HG03432 (cell line): ENCODE measurements at regions not wholly inside any gene's neighbourhood (a gene's known extent, or its start where the extent isn't known, plus 50 kb on each side); places are given as distances from the start of the nearest gene placed in this dataset.

ENCODE experiments used
- ATAC-seq: cut with Tn5 transposase; IDR thresholded peaks from one replicate; pipeline ENCODE4 v1.9.1; 2021; ENCODE audit warnings: mild to moderate bottlenecking, moderate library complexity; ENCODE audit not compliant: unreplicated experiment

- no peak for ATAC-seq
These were observed 229.0 kb upstream of the LCORL start for GRCh38 chr4:18250564-18250963.

- ATAC-seq = no peak
These were observed 227.1 kb upstream of the LCORL start for GRCh38 chr4:18248611-18249010.

- ATAC-seq = no peak
These were observed 225.6 kb upstream of the LCORL start for GRCh38 chr4:18247189-18247588.

DNA sequence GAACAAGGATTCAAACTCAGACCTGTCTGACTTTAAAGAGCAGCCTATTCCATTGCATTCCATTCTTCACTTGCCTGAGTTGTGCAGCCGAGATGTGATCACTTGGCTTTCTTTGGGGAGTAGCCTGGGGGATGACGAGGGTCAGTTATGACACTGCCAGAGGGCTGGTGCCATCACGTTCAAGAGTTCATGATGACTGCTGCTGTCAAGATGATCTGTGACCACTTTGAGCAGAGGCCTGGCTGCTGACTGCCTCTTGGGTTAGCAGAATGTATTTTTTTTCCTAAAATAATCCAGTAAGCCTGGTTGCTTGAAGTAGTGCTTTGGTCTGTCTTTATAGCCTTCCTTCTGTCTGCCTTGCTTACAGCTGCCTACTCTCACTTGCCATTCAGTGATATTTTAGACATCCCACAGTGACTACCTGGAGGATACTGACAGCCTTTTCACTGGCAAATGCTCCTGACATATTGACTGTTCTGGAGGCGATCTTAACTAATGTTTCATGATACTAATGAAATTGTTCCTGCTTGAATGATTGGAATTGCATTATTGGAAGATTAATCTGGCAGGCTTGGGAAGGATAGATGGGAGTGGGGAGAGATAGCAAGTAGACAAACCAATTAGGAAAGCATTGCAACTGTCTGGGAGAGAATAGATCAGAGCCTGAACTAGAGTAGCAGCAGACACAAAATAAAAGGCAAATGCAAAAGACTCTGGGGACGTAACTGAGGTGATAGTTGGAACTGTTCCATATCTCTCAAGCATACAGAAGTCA lies 221.6 kb upstream of the LCORL start:
- ATAC-seq = no peak

GRCh38 chr4:18241727-18242126 lies 220.2 kb upstream of the LCORL start:
- no peak for ATAC-seq

DNA sequence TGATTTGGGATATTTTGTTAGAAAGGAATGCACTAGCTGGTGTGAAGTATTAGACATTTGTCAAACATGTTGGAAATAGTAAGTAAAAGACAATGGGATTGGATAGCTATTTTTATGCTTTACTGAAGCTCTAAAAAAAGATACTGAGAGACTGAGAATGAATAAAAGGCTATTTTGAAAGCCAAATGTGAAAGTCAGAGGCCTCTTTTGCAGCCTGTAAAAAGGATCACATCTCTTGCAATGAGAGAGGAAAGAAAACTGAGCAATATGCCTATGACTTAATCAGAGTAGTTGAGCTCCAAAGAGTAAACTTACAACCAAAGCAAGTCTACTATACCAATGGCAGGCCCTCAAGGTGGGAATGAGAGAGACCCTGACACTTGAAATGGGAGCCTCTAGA lies 212.6 kb upstream of the LCORL start:
- no peak for ATAC-seq

DNA sequence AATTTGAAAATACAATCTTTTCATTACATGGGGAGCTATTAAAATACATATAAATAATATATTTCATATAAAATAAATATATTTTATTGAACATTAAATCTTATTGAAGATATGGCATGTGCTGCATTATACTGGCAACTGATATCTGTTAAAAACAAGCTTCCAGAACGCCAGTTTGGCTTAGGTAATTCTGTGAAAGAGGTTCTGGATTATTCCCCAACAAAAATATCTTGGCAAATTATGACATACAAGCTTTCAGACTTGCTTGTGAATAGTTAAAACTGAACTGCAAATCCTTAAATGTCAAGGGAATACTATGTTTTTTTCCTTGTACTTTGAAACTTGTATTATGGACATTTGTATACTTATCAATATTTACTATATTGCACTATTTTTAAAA lies 210.2 kb upstream of the LCORL start:
- no peak for ATAC-seq

DNA sequence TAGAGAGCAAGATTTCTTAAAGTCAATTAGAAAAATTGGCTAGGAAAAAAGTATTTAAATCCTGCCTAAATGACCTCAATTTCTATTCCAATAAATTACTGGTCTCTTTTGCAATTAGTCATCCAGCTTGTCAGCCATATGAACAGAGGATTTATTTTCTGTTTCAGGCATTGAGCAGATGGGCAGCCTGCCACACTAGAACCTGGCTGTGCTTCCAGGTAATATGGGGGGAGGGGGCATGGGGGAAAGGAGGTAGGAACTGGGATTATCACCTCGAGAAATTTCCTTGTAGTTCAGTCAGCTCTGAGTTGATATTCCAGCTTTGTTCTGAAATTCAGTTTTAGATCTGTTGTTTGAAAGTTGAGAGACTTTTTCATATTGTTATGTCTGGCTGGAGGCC lies 206.3 kb upstream of the LCORL start:
- no peak for ATAC-seq

- no peak for ATAC-seq
These were observed 193.0 kb upstream of the LCORL start for GRCh38 chr4:18214411-18215055.

GRCh38 chr4:18213576-18214198 lies 192.1 kb upstream of the LCORL start:
- peak; percentile 49 for ATAC-seq

- peak; percentile 80 for ATAC-seq
These were observed 187.9 kb upstream of the LCORL start for GRCh38 chr4:18209448-18209847.

GRCh38 chr4:18203966-18204365 lies 182.4 kb upstream of the LCORL start:
- no peak for ATAC-seq

GRCh38 chr4:18202486-18202885 lies 180.9 kb upstream of the LCORL start:
- ATAC-seq = no peak

GRCh38 chr4:18201885-18202284 lies 180.3 kb upstream of the LCORL start:
- ATAC-seq = no peak

GRCh38 chr4:18198653-18199052 lies 177.1 kb upstream of the LCORL start:
- ATAC-seq = no peak

DNA sequence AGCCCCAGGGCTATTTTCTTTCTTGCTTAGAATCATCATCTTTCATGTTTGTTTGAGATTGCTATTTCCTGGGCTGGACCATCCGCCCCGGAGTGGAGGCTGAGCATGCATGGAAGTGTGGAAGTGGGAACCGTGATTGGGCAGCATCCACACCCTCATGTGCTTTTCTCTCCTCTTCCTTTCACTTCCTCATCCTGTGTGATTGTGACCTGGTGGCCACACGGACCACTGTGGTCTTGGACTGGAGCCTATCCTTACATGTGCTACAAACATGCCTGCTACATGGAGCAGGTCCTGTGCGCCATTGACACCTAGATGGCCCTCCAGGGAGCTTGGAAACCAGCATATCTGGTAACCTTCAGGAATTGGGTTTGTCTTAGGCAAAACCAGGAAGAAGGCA lies 175.9 kb upstream of the LCORL start:
- no peak for ATAC-seq

- ATAC-seq = no peak
These were observed 172.7 kb upstream of the LCORL start for GRCh38 chr4:18194278-18194677.

DNA sequence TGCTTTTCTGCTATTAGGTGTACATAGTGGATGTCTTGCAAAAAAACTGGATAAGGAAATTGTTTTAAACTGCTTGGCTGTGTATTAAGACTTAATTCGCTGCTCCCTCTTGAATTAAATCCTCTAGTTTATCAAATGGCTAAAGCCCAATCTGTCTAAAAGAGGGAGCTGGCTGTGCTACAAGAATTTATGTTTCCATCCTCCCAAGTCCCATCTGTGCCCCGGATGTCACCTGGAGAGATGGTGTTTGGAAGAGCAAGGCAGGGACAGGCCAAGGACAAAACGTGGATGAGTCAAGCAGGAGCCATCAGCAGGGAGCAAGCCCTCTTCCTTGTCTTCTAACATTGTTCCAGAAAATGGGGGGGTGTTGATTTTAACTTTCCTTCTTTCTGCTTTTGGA lies 171.3 kb upstream of the LCORL start:
- no peak for ATAC-seq

DNA sequence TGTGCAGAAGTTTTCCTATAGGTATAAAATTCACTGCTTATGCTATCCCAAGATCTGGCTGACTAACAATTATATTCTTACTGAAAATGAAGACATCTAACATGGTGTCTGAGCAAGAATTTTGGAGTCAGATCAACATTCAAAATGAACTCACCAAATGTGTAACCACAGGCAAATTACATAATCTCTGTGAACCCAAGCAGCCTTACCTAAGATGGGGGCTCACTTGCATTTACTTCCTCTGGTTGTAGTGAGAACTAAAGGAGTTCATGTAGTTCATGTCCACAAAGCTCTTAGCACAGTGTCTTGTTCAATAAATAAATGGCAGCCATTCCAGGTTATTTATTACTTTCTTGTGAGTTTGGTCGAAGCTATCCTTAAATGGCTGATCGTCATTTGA lies 163.9 kb upstream of the LCORL start:
- ATAC-seq = no peak

DNA sequence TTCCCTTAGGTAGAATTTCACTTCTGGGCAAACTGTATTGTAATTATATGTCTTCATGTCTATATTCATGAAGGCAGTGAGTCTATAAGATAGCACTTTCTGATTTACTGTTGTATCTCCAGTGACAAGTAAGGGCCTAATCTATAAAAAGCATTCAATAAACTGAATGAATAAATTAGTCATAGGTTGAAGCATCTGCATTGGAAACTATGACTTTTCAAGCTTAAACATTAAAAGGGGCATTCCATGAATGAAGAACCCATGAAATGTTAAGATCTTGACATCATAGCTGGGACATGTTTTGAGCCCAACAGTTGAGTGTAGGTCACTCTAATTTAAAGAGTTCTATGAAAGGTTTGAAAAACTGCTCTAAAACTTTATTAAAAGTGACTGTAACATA lies 159.3 kb upstream of the LCORL start:
- no peak for ATAC-seq

- no peak for ATAC-seq
These were observed 158.6 kb upstream of the LCORL start for GRCh38 chr4:18180122-18180521.

DNA sequence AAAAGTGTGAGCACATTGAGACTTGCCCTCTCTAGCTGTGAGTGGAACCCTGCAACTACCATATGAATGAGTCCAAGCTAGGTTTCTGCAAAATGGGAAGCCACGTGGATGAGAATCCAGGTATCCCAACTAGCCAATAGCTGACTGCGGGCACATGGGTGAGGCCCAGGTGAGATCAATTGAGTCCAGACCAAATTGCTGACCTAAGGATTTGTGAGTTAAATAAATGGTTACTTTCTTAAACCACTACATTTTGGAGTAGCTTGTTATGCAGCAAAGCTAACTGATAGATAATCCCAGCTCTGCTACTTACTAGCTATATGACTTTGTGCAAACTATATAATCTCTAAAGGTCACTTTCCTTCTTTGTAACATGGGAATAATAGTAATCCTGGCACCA lies 150.3 kb upstream of the LCORL start:
- ATAC-seq = no peak
